ENCODE measurements at regions not wholly inside any gene's neighbourhood (a gene's known extent, or its start where the extent isn't known, plus 50 kb on each side); places are given as distances from the start of the nearest gene placed in this dataset.
"Not testable (repeated sequence)": the region's sequence is repeated elsewhere in the genome, so short reads cannot be mapped to it uniquely, and the experiment has no call there.

DNA sequence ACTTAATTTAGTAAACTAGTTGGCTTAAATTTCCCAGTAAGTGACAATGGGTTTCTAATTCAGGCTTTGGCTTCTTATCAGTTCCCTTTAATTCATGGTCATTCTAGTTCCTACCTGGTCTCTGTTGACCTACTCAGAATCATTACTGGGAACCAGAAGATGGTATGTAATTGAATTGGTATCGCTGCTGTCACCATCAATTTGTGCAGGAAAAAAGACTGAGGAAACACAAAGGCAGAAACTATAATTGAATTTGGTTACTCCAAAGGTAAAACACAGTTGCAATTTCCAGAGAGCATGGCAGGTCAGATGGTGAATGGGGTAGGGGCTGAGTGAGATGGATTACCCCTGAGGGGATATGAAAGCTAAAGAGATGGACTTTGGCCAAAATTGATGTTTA lies 226.5 kb upstream of the GAP43 start:
- no peaks in the 10 kb centered on the region for H3K9me3 ChIP-seq (ENCODE audit: control insufficient read depth, low read length, poor library complexity, severe bottlenecking)
- H3K4me3 Mint-ChIP-seq, result no peak overlapping the region
- H3K27ac Mint-ChIP-seq, result no peak overlapping the region
- ATAC-seq, result no peak
- DNase-seq, result no peak
- H3K36me3 Mint-ChIP-seq (ENCODE audit: low read depth), result no peaks in the 10 kb centered on the region
- peaks cover 2% of the 10 kb centered on the region for H3K4me1 Mint-ChIP-seq
- peaks cover 6% of the 10 kb centered on the region for H3K27me3 Mint-ChIP-seq

DNA sequence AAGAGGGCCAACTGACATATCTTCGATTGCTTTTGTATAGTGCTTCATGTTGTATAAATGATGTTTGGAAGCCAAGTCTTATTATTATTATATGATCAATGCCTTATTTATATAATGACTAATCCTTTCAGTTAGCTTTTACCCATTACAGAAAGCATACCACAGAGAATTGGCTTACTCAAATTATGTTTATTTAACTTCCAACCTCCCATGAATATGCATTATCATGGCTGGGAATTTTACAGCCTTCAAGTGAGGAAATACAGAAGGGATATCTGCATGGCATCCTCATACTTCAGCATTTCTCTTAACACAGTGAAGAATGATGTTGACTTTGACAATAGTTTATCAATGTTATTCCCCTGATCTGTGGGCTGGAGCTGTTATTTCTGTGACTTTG lies 225.9 kb upstream of the GAP43 start:
- no peak for DNase-seq
- H3K4me1 Mint-ChIP-seq, result no peaks in the 10 kb centered on the region
- no peaks in the 10 kb centered on the region for H3K36me3 Mint-ChIP-seq (ENCODE audit: low read depth)
- H3K4me3 Mint-ChIP-seq, result no peak overlapping the region
- H3K27ac Mint-ChIP-seq, result no peak overlapping the region
- no peak for ATAC-seq
- peaks cover 6% of the 10 kb centered on the region for H3K27me3 Mint-ChIP-seq
- H3K9me3 ChIP-seq (ENCODE audit: control insufficient read depth, low read length, poor library complexity, severe bottlenecking), result no peaks in the 10 kb centered on the region

DNA sequence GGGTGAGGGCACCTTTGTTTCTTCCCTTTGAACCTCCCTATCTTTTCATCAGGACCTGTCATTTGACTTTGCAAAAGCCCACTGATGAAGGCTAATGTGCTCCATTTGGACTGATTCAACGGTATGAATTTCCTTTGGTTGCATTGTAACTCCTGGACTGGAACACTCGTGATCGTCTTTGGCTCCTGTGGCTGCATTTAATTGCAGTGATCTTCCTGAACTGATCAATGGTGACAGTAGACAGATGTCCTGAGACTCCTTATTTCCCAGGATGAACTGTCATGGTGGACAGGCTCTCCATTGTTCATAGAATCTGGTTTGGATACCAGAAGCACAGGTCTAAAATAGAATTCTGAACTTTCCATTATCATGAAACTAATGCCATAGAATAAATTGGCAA lies 224.8 kb upstream of the GAP43 start:
- Mint-ChIP-seq H3K4me1 (no peaks in the 10 kb centered on the region), H3K36me3 (ENCODE audit: low read depth) (no peaks in the 10 kb centered on the region), H3K27me3 (peaks cover 6% of the 10 kb centered on the region), H3K4me3 (no peak overlapping the region), H3K27ac (no peak overlapping the region)
- H3K9me3 ChIP-seq (ENCODE audit: control insufficient read depth, low read length, poor library complexity, severe bottlenecking), result no peaks in the 10 kb centered on the region
- ATAC-seq (no peak), DNase-seq (no peak)

DNA sequence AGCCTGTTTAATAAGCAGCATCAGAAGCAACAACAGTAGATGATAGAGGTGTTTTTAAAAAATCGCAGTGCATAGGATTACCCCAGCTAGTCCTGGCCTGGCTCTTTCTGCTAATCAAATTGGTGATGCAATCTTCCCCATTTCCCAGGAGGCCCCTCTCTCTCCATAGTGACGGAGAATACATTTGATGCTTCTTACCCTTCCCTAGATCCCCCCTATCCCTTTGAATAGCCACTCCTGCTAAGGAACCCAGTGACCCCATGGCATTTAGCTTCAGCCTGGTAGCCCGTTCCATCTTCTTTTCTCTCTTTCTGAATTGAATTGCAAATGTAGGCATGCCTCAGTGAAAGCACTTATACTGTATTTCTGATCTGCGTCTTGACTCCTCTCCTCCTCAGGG lies 223.6 kb upstream of the GAP43 start:
- H3K27me3 Mint-ChIP-seq, result peaks cover 6% of the 10 kb centered on the region
- ATAC-seq (no peak), DNase-seq (no peak)
- H3K36me3 Mint-ChIP-seq (ENCODE audit: low read depth), result no peaks in the 10 kb centered on the region
- no peaks in the 10 kb centered on the region for H3K9me3 ChIP-seq (ENCODE audit: control insufficient read depth, low read length, poor library complexity, severe bottlenecking)
- no peaks in the 10 kb centered on the region for H3K4me1 Mint-ChIP-seq
- H3K4me3 Mint-ChIP-seq, result no peak overlapping the region
- no peak overlapping the region for H3K27ac Mint-ChIP-seq

DNA sequence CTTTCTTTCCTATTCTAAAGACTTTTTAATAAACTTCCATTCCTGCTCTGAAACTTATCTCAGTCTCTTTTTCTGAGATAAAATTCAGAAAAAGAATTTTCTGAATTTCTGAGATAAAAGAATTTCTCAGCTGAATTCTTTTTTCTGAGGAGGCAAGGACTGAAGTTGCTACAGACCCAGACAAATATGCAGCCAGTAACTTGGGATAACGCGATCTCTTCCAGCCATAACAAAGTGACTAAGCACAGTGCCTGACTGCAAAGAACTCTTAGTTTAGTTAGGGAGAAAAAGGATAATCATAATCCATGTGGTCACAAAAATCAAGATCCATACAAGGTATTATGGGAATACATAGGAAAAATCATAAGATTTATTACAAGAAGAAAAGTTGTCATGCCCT lies 222.0 kb upstream of the GAP43 start:
- DNase-seq (no peak), ATAC-seq (no peak)
- H3K27me3 Mint-ChIP-seq, result peaks cover 6% of the 10 kb centered on the region
- H3K36me3 Mint-ChIP-seq (ENCODE audit: low read depth), result no peaks in the 10 kb centered on the region
- no peaks in the 10 kb centered on the region for H3K9me3 ChIP-seq (ENCODE audit: control insufficient read depth, low read length, poor library complexity, severe bottlenecking)
- H3K4me3 Mint-ChIP-seq, result no peak overlapping the region
- H3K27ac Mint-ChIP-seq, result no peak overlapping the region
- H3K4me1 Mint-ChIP-seq, result no peaks in the 10 kb centered on the region

DNA sequence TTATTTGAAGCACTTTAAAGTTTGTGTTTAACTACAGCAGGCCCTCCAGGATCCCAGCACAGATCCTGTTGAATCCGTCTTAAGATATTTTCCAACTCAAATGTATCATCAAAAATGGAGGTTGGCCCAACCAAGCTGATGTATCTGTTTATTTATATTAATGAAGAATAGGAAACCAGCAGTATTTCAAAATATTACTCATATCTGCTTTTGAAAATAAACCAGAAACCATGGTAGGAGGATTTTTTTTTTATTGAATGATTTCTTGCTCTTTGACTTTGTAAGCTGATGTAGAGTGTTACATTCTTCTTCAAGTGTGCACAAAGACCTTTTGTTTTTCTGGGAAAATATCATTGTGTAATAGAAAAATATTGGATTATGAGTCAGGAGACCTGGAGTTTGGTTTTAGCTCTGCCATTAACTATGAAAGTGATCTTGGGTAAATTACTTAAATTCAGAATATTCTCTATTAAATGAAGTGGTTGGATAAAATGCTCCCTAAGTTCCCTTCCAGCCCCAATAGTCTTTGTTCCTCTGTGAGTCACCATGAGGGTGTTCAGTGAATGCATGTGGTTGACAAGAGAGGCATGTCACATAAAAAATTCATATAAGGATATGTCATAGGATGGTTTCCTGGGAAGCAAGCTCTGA lies 221.3 kb upstream of the GAP43 start:
- DNase-seq (no peak), ATAC-seq (no peak)
- peaks cover 6% of the 10 kb centered on the region for H3K27me3 Mint-ChIP-seq
- H3K4me1 Mint-ChIP-seq, result no peaks in the 10 kb centered on the region
- no peak overlapping the region for H3K27ac Mint-ChIP-seq
- no peaks in the 10 kb centered on the region for H3K9me3 ChIP-seq (ENCODE audit: control insufficient read depth, low read length, poor library complexity, severe bottlenecking)
- no peaks in the 10 kb centered on the region for H3K36me3 Mint-ChIP-seq (ENCODE audit: low read depth)
- no peak overlapping the region for H3K4me3 Mint-ChIP-seq

DNA sequence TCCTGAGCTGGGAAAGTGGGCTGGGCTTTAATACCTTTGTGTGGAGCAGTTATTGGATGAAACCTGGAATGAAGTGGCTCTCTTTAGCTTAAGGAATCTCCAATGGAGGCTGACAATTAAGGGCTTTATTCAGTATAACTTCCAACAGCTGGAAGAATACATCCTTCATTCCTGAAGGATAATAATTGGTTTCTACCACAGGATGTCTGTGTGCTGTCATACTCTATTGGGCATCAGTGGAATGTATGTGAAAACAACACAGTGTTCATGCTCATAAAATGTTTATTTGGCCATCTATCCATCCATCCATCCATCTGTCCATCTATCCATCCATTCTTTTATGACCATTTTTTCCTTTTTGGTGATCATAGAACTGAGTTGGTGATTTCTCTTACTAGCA lies 220.7 kb upstream of the GAP43 start:
- no peak for ATAC-seq
- Mint-ChIP-seq H3K27ac (no peak overlapping the region), H3K4me3 (no peak overlapping the region), H3K4me1 (no peaks in the 10 kb centered on the region), H3K27me3 (peaks cover 6% of the 10 kb centered on the region), H3K36me3 (ENCODE audit: low read depth) (no peaks in the 10 kb centered on the region)
- no peak for DNase-seq
- no peaks in the 10 kb centered on the region for H3K9me3 ChIP-seq (ENCODE audit: control insufficient read depth, low read length, poor library complexity, severe bottlenecking)

DNA sequence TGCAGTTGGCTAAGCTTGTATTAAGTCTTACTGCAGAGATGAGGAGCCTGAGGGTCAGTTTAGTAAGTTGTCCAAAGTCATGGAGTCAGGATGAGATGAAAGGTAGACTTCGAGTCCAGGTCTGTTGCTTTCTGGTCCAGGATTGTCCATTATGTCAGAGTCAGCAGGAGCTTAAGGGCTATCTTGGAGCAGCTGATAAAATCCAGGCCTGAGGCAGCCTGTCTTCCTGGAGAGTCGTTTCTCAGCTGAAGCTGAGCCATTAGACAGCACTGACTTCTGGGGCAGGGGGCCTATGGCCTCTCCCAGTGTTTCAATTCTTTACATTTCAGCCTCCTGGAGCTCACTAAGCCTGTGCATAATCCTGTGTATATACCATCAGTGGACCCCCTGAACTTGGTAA lies 219.5 kb upstream of the GAP43 start:
- Mint-ChIP-seq H3K4me1 (no peaks in the 10 kb centered on the region), H3K36me3 (ENCODE audit: low read depth) (no peaks in the 10 kb centered on the region), H3K27me3 (peaks cover 6% of the 10 kb centered on the region), H3K4me3 (no peak overlapping the region), H3K27ac (no peak overlapping the region)
- no peak for DNase-seq
- no peak for ATAC-seq
- H3K9me3 ChIP-seq (ENCODE audit: control insufficient read depth, low read length, poor library complexity, severe bottlenecking), result no peaks in the 10 kb centered on the region

DNA sequence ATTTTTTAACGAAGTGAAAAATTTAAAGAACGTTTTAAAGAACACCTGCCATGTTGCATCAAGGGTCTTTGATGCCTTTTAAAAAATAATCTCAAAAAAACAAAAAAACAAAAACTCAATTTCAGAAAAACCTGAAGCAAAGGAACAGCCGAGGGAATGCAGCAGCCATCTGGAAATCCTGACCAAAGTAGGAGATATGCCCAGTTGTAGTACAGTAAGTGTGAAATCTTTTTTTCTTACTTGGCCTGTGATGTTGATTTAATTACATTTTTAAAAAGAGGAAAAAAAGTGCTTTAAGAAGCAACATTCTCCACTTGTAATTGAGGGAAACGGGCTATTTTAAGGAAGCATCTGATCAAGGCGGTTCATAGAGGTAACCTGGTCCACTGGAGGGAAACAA lies 213.7 kb upstream of the GAP43 start:
- H3K9me3 ChIP-seq (ENCODE audit: control insufficient read depth, low read length, poor library complexity, severe bottlenecking), result no peaks in the 10 kb centered on the region
- no peak for ATAC-seq
- H3K36me3 Mint-ChIP-seq (ENCODE audit: low read depth), result no peaks in the 10 kb centered on the region
- DNase-seq, result no peak
- H3K4me1 Mint-ChIP-seq, result no peaks in the 10 kb centered on the region
- no peak overlapping the region for H3K27ac Mint-ChIP-seq
- no peak overlapping the region for H3K4me3 Mint-ChIP-seq
- no peaks in the 10 kb centered on the region for H3K27me3 Mint-ChIP-seq

DNA sequence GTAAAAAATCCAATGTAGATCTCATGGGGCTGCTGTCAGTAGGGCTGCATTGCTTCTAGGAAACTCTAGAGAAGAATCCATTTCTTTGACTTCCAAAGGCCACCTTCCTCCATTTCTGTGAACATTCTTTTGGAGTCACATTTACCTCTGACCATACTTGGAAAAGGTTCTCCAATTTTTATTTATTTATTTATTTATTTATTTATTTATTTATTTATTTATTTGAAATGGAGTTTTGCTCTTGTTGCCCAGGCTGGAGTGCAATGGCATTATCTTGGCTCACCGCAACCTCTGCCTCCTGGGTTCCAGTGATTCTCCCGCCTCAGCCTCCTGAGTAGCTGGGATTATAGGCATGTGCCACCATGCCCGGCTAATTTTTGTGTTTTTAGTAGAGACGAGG lies 208.7 kb upstream of the GAP43 start:
- not testable (repeated sequence) for H3K36me3 Mint-ChIP-seq (ENCODE audit: low read depth); H3K27ac Mint-ChIP-seq; H3K4me1 Mint-ChIP-seq; ATAC-seq; H3K9me3 ChIP-seq (ENCODE audit: control insufficient read depth, low read length, poor library complexity, severe bottlenecking); DNase-seq; H3K27me3 Mint-ChIP-seq; H3K4me3 Mint-ChIP-seq

DNA sequence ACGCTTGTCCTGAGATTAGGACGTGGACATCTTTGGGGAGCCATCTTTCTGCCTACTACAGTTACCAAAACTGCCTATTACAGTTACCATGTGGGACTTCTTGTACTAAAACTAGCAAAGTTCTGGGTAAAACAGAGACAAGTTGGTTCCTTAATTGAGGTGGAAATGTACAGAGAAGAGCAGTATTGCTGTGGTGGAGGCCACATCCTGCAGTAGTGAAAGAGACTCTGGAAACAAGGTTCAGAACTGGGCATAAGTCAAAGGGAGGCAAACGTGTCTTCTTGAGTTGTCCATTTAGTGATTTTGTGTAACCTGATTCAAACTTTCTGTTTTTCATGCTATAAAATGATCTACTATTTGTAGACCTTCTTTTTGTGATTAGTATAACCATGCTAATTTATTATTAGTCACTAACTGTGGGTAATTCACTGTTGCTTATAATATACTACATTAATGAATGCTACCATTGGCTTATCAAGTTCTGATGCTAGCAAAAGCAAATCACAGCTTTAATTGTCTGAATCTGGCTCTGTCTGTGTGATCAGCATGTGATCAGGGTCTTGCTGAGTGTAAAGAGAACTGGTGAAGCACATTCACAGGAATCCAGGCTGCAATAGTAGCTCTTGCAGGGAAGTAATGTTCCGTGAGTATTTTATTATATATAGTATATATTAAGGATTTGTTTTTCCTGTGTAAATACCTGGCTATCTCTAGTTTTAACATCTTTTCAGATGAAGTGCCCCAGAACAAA lies 207.9 kb upstream of the GAP43 start:
- Mint-ChIP-seq H3K27me3 (no peaks in the 10 kb centered on the region), H3K27ac (no peak overlapping the region), H3K4me1 (peaks cover 8% of the 10 kb centered on the region), H3K36me3 (ENCODE audit: low read depth) (no peaks in the 10 kb centered on the region), H3K4me3 (no peak overlapping the region)
- no peak for ATAC-seq
- no peaks in the 10 kb centered on the region for H3K9me3 ChIP-seq (ENCODE audit: control insufficient read depth, low read length, poor library complexity, severe bottlenecking)
- no peak for DNase-seq

DNA sequence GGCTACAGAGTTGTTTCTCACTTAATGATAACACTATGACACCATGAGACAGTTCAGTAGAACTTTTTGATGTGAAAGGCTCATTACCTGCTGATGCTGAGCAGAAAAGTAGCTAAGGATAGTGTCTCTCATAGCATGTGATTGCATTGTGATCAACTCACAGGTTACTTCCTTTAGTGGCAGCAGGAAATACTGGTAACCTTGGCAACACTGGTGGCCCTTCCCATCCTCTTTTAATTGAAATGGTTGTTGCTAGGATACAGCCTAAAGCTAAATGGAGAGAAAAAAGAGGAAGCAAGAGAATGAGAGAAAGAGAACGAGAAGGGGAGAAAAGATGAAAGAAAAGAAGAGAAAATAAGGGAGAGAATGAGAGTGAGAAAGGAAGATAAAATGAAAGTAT lies 204.7 kb upstream of the GAP43 start:
- ATAC-seq (peak; percentile 57), DNase-seq (no peak)
- peaks cover 8% of the 10 kb centered on the region for H3K4me1 Mint-ChIP-seq
- H3K27me3 Mint-ChIP-seq, result no peaks in the 10 kb centered on the region
- H3K36me3 Mint-ChIP-seq (ENCODE audit: low read depth), result no peaks in the 10 kb centered on the region
- H3K9me3 ChIP-seq (ENCODE audit: control insufficient read depth, low read length, poor library complexity, severe bottlenecking), result no peaks in the 10 kb centered on the region
- H3K4me3 Mint-ChIP-seq, result no peak overlapping the region
- no peak overlapping the region for H3K27ac Mint-ChIP-seq

DNA sequence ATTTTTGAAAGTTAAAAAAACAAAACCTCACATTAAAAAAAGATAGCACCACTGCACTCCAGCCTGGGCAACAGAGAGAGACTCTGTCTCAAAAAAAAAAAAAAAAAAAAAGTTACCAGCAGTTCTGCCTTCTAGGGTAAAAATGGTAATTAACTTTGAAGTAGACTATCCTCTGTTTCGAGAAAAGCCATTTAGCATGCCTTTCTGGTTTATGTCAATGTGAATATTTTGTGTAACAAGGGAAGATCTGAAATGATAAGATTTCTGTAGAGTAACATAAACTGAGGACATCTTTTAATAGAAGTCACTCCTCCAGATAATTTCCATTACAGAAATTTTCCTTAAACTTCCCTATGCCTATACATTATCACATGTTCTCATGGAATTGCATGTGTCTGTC lies 203.2 kb upstream of the GAP43 start:
- peaks cover 8% of the 10 kb centered on the region for H3K4me1 Mint-ChIP-seq
- H3K4me3 Mint-ChIP-seq, result no peak overlapping the region
- H3K36me3 Mint-ChIP-seq (ENCODE audit: low read depth), result no peaks in the 10 kb centered on the region
- no peak for DNase-seq
- H3K9me3 ChIP-seq (ENCODE audit: control insufficient read depth, low read length, poor library complexity, severe bottlenecking), result no peaks in the 10 kb centered on the region
- ATAC-seq, result no peak
- H3K27ac Mint-ChIP-seq, result no peak overlapping the region
- no peaks in the 10 kb centered on the region for H3K27me3 Mint-ChIP-seq

DNA sequence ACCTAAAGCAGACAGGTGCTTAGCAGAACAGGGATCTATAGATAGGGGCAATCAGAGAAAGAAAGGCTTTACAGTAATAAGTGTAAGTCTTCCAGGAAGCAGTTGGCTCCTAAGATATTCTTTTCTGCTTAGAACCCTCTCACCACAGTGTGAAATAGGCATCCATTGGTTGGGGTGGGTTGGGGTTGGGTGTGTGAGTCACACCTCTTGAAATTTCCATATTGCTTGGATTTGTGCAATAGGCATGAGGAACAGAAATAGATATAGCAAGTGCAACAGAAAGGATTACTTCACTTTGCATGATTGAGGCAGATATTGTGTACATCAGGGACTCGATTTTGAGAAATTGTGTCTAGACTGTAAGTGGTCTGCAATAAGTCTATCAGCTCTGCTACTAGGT lies 200.1 kb upstream of the GAP43 start:
- Mint-ChIP-seq H3K27me3 (no peaks in the 10 kb centered on the region), H3K27ac (no peak overlapping the region), H3K4me1 (peaks cover 8% of the 10 kb centered on the region), H3K4me3 (no peak overlapping the region), H3K36me3 (ENCODE audit: low read depth) (no peaks in the 10 kb centered on the region)
- H3K9me3 ChIP-seq (ENCODE audit: control insufficient read depth, low read length, poor library complexity, severe bottlenecking), result no peaks in the 10 kb centered on the region
- DNase-seq (no peak), ATAC-seq (no peak)
